Activated naive CD8-positive, alpha-beta T cell treated with anti-CD3 and anti-CD28 coated beads for 36 hours (primary cell): ENCODE measurements at regions not wholly inside any gene's neighbourhood (a gene's known extent, or its start where the extent isn't known, plus 50 kb on each side); places are given as distances from the start of the nearest gene placed in this dataset.
"Not testable (repeated sequence)": the region's sequence is repeated elsewhere in the genome, so short reads cannot be mapped to it uniquely, and the experiment has no call there.

Experiments
- DNase-seq: peaks from one replicate; pipeline ENCODE4 v3.0.0; 2021
- H3K27ac Mint-ChIP-seq: one replicate; pipeline ENCODE4 v1.8.0; 2022; ENCODE audit warnings: mild to moderate bottlenecking, moderate library complexity, mixed read lengths
- H3K27me3 Mint-ChIP-seq: one replicate; pipeline ENCODE4 v1.8.0; 2022; ENCODE audit warnings: mild to moderate bottlenecking, mixed read lengths
- H3K36me3 Mint-ChIP-seq: one replicate; pipeline ENCODE4 v1.8.0; 2021; ENCODE audit warnings: mild to moderate bottlenecking, mixed read lengths
- H3K4me1 Mint-ChIP-seq: one replicate; pipeline ENCODE4 v1.8.0; 2021; ENCODE audit warnings: mixed read lengths
- H3K4me3 Mint-ChIP-seq: one replicate; pipeline ENCODE4 v1.8.0; 2022; ENCODE audit warnings: mild to moderate bottlenecking, moderate library complexity, mixed read lengths
- H3K9me3 Mint-ChIP-seq: one replicate; pipeline ENCODE4 v1.8.0; 2022; ENCODE audit warnings: mixed read lengths

- DNase-seq = no peak
- Mint-ChIP-seq H3K27ac (no peak overlapping the region), H3K4me3 (no peak overlapping the region), H3K27me3 (peaks cover 4% of the 10 kb centered on the region), H3K4me1 (no peaks in the 10 kb centered on the region), H3K36me3 (no peaks in the 10 kb centered on the region), H3K9me3 (peaks cover 12% of the 10 kb centered on the region)
Measured at GRCh38 chr9:26694381-26695297, 198.0 kb downstream of the CAAP1 start.

- H3K4me1 Mint-ChIP-seq = no peaks in the 10 kb centered on the region
- no peaks in the 10 kb centered on the region for H3K9me3 Mint-ChIP-seq
- no peak overlapping the region for H3K27ac Mint-ChIP-seq
- DNase-seq = no peak
- peaks cover 12% of the 10 kb centered on the region for H3K27me3 Mint-ChIP-seq
- no peak overlapping the region for H3K4me3 Mint-ChIP-seq
- no peaks in the 10 kb centered on the region for H3K36me3 Mint-ChIP-seq
Measured at GRCh38 chr9:26689041-26689440, 203.6 kb downstream of the CAAP1 start.

GRCh38 chr9:26687421-26687820 is 205.2 kb downstream of the CAAP1 start:
- no peak for DNase-seq
- H3K4me1 Mint-ChIP-seq = no peaks in the 10 kb centered on the region
- no peaks in the 10 kb centered on the region for H3K36me3 Mint-ChIP-seq
- H3K27me3 Mint-ChIP-seq = peaks cover 12% of the 10 kb centered on the region
- no peak overlapping the region for H3K4me3 Mint-ChIP-seq
- no peaks in the 10 kb centered on the region for H3K9me3 Mint-ChIP-seq
- H3K27ac Mint-ChIP-seq = no peak overlapping the region

- Mint-ChIP-seq H3K4me1 (no peaks in the 10 kb centered on the region), H3K36me3 (no peaks in the 10 kb centered on the region), H3K4me3 (no peak overlapping the region)
Measured at GRCh38 chr9:26685818-26686217, 206.8 kb downstream of the CAAP1 start.

GRCh38 chr9:26684029-26684428 is 208.6 kb downstream of the CAAP1 start:
- H3K4me3 Mint-ChIP-seq = no peak overlapping the region
- H3K27me3 Mint-ChIP-seq = peaks cover 12% of the 10 kb centered on the region
- no peaks in the 10 kb centered on the region for H3K4me1 Mint-ChIP-seq
- no peaks in the 10 kb centered on the region for H3K36me3 Mint-ChIP-seq
- DNase-seq = no peak
- no peak overlapping the region for H3K27ac Mint-ChIP-seq
- no peaks in the 10 kb centered on the region for H3K9me3 Mint-ChIP-seq

More at GRCh38 chr9:26685818-26686217, 206.8 kb downstream of the CAAP1 start:
- H3K27ac Mint-ChIP-seq = no peak overlapping the region
- no peak for DNase-seq
- no peaks in the 10 kb centered on the region for H3K9me3 Mint-ChIP-seq
- peaks cover 12% of the 10 kb centered on the region for H3K27me3 Mint-ChIP-seq

- no peak overlapping the region for H3K27ac Mint-ChIP-seq
- no peaks in the 10 kb centered on the region for H3K36me3 Mint-ChIP-seq
- no peaks in the 10 kb centered on the region for H3K9me3 Mint-ChIP-seq
- H3K4me3 Mint-ChIP-seq = no peak overlapping the region
- peaks cover 12% of the 10 kb centered on the region for H3K27me3 Mint-ChIP-seq
- no peak for DNase-seq
- H3K4me1 Mint-ChIP-seq = no peaks in the 10 kb centered on the region
Measured at GRCh38 chr9:26682796-26683496, 209.7 kb downstream of the CAAP1 start.

GRCh38 chr9:26682041-26682440 is 210.6 kb downstream of the CAAP1 start:
- Mint-ChIP-seq H3K4me1 (no peaks in the 10 kb centered on the region), H3K27me3 (peaks cover 12% of the 10 kb centered on the region), H3K9me3 (no peaks in the 10 kb centered on the region), H3K36me3 (no peaks in the 10 kb centered on the region), H3K27ac (no peak overlapping the region), H3K4me3 (no peak overlapping the region)
- DNase-seq = no peak

- Mint-ChIP-seq H3K9me3 (no peaks in the 10 kb centered on the region), H3K27ac (no peak overlapping the region), H3K36me3 (no peaks in the 10 kb centered on the region), H3K27me3 (no peaks in the 10 kb centered on the region), H3K4me3 (no peak overlapping the region), H3K4me1 (no peaks in the 10 kb centered on the region)
- no peak for DNase-seq
Measured at GRCh38 chr9:26677965-26678706, 214.5 kb downstream of the CAAP1 start.

- Mint-ChIP-seq H3K4me1 (no peaks in the 10 kb centered on the region), H3K27ac (no peak overlapping the region), H3K27me3 (no peaks in the 10 kb centered on the region), H3K36me3 (no peaks in the 10 kb centered on the region), H3K4me3 (no peak overlapping the region), H3K9me3 (no peaks in the 10 kb centered on the region)
- no peak for DNase-seq
Measured at GRCh38 chr9:26675035-26675434, 217.6 kb downstream of the CAAP1 start.

GRCh38 chr9:26673261-26673660 is 219.3 kb downstream of the CAAP1 start:
- H3K4me1 Mint-ChIP-seq = no peaks in the 10 kb centered on the region
- no peak overlapping the region for H3K27ac Mint-ChIP-seq
- no peaks in the 10 kb centered on the region for H3K27me3 Mint-ChIP-seq
- DNase-seq = no peak
- no peaks in the 10 kb centered on the region for H3K36me3 Mint-ChIP-seq
- H3K4me3 Mint-ChIP-seq = no peak overlapping the region
- H3K9me3 Mint-ChIP-seq = no peaks in the 10 kb centered on the region

- H3K36me3 Mint-ChIP-seq = no peaks in the 10 kb centered on the region
Measured at GRCh38 chr9:26669701-26670670, 222.6 kb downstream of the CAAP1 start.

GRCh38 chr9:26667882-26668281 is 224.7 kb downstream of the CAAP1 start:
- H3K4me1 Mint-ChIP-seq = no peaks in the 10 kb centered on the region
- H3K9me3 Mint-ChIP-seq = peaks cover 4% of the 10 kb centered on the region
- no peaks in the 10 kb centered on the region for H3K27me3 Mint-ChIP-seq

More at GRCh38 chr9:26669701-26670670, 222.6 kb downstream of the CAAP1 start:
- no peak for DNase-seq
- Mint-ChIP-seq H3K27ac (no peak overlapping the region), H3K4me1 (no peaks in the 10 kb centered on the region), H3K4me3 (no peak overlapping the region), H3K27me3 (no peaks in the 10 kb centered on the region), H3K9me3 (no peaks in the 10 kb centered on the region)

GRCh38 chr9:26665666-26666065 is 226.9 kb downstream of the CAAP1 start:
- Mint-ChIP-seq H3K27me3 (no peaks in the 10 kb centered on the region), H3K4me1 (no peaks in the 10 kb centered on the region), H3K27ac (no peak overlapping the region), H3K36me3 (no peaks in the 10 kb centered on the region), H3K4me3 (no peak overlapping the region), H3K9me3 (peaks cover 4% of the 10 kb centered on the region)
- no peak for DNase-seq

More at GRCh38 chr9:26667882-26668281, 224.7 kb downstream of the CAAP1 start:
- H3K27ac Mint-ChIP-seq = no peak overlapping the region
- no peak overlapping the region for H3K4me3 Mint-ChIP-seq
- DNase-seq = no peak
- no peaks in the 10 kb centered on the region for H3K36me3 Mint-ChIP-seq

- H3K36me3 Mint-ChIP-seq, DNase-seq, H3K4me3 Mint-ChIP-seq, H3K4me1 Mint-ChIP-seq, H3K27me3 Mint-ChIP-seq, H3K27ac Mint-ChIP-seq, H3K9me3 Mint-ChIP-seq: not testable (repeated sequence)
Measured at GRCh38 chr9:26664087-26664773, 228.4 kb downstream of the CAAP1 start.
